ENCODE measurements at regions not wholly inside any gene's neighbourhood (a gene's known extent, or its start where the extent isn't known, plus 50 kb on each side); places are given as distances from the start of the nearest gene placed in this dataset.

DNA sequence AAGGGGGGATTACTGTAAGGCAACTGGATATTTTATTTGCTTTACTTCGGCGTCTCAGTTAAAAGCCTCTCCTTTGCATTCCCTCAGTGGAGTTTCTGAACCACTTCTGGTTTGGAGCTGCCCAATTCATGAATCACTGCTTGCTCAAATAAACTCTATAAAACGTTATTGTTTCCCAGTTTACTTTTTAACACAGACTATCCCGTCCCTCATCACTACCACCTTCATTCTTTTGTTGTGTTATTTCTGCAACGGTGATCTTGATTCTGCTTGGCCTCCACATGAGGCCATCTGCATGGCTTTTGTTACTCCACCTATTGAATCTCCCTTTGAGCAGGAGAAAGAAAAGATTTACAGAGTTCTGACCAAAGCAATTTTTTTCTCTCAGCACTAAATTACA lies 104.0 kb upstream of the PLEKHA5 start:
- TF ChIP-seq FOSL1 (IDR thresholded peaks at IDR 0.05; ENCODE audit: insufficient read depth, low read depth, low read length): no peak
- no peak for TF ChIP-seq RNF2 (IDR thresholded peaks at IDR 0.05; ENCODE audit: borderline replicate concordance, low read depth, low read length, missing control alignments, poor library complexity, severe bottlenecking)
- no peak for TF ChIP-seq EZH2 (IDR thresholded peaks at IDR 0.05; ENCODE audit: low read depth, low read length, severe bottlenecking)
- TF ChIP-seq, protein P1, sequence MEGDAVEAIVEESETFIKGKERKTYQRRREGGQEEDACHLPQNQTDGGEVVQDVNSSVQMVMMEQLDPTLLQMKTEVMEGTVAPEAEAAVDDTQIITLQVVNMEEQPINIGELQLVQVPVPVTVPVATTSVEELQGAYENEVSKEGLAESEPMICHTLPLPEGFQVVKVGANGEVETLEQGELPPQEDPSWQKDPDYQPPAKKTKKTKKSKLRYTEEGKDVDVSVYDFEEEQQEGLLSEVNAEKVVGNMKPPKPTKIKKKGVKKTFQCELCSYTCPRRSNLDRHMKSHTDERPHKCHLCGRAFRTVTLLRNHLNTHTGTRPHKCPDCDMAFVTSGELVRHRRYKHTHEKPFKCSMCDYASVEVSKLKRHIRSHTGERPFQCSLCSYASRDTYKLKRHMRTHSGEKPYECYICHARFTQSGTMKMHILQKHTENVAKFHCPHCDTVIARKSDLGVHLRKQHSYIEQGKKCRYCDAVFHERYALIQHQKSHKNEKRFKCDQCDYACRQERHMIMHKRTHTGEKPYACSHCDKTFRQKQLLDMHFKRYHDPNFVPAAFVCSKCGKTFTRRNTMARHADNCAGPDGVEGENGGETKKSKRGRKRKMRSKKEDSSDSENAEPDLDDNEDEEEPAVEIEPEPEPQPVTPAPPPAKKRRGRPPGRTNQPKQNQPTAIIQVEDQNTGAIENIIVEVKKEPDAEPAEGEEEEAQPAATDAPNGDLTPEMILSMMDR (IDR thresholded peaks at IDR 0.05; ENCODE audit: control extremely low read depth in 1 of 3, insufficient read depth in 1 of 3, low read depth in 1 of 3, low read length in 3 of 3): no peak

Measured in H1 (cell line).